Stomach (tissue), 4 donors: ENCODE measurements at regions not wholly inside any gene's neighbourhood (a gene's known extent, or its start where the extent isn't known, plus 50 kb on each side); places are given as distances from the start of the nearest gene placed in this dataset.

ENCODE experiments used
- CTCF ChIP-seq, 7 experiments: fragments of 450-650 bp in 4 of 7; fragments of 200-600 bp in 3 of 7; sonication (generic) in 3 of 7; IDR thresholded peaks; one replicate each; pipeline ENCODE4 v1.5.1; 2016 to 2019; ENCODE audit warnings: antibody characterized with exemption in 7 of 7, control low read depth in 2 of 7, mild to moderate bottlenecking in 1 of 7
- EP300 ChIP-seq: sonication (generic); formaldehyde crosslinking; IDR thresholded peaks from one replicate; pipeline ENCODE4 v1.6.1; 2017; ENCODE audit warnings: antibody characterized with exemption
- POLR2A ChIP-seq, 4 donors: fragments of 450-650 bp; IDR thresholded peaks; one replicate each; pipeline ENCODE4 v1.6.1; 2016; ENCODE audit warnings: antibody characterized with exemption in 4 of 4, control low read depth in 2 of 4, mild to moderate bottlenecking in 1 of 4, moderate library complexity in 1 of 4
- POLR2AphosphoS5 ChIP-seq, 3 donors: sonication (generic); formaldehyde crosslinking; IDR thresholded peaks; one replicate each; pipeline ENCODE4 v1.6.1; 2016; ENCODE audit warnings: antibody characterized with exemption in 3 of 3

- no peak for TF ChIP-seq POLR2A (IDR thresholded peaks at IDR 0.05)
- TF ChIP-seq CTCF (IDR thresholded peaks at IDR 0.05) = no peak
- TF ChIP-seq POLR2AphosphoS5 (IDR thresholded peaks at IDR 0.05) = no peak
- TF ChIP-seq EP300 = no peak
Measured at GRCh38 chr15:96914081-96914480, 583.6 kb downstream of the NR2F2 start.
